ENCODE measurements at regions not wholly inside any gene's neighbourhood (a gene's known extent, or its start where the extent isn't known, plus 50 kb on each side); places are given as distances from the start of the nearest gene placed in this dataset.
"Not testable (repeated sequence)": the region's sequence is repeated elsewhere in the genome, so short reads cannot be mapped to it uniquely, and the experiment has no call there.

DNA sequence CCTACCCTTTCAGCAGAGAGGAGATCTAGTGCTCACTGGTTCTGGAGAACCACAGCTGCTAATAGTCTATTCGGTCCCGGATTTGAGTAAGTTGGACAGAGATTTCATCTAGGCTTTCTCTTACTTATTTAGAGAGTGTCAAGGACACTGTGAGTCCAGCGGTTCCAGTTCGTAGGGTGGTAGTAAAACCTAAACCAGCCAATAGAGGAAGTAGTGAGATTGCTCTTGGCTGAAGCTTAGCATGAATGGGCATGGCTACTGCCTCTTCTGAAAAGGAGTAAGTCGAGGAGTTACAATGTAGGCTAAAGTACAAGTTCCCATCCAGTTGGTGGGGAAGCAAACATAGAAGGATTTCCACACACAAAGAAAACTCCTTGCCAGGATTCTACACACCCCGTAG is 109.6 kb upstream of the MOCS2 start:
- DNase-seq (ENCODE audit: low read depth in 2 of 2): no peak

DNA sequence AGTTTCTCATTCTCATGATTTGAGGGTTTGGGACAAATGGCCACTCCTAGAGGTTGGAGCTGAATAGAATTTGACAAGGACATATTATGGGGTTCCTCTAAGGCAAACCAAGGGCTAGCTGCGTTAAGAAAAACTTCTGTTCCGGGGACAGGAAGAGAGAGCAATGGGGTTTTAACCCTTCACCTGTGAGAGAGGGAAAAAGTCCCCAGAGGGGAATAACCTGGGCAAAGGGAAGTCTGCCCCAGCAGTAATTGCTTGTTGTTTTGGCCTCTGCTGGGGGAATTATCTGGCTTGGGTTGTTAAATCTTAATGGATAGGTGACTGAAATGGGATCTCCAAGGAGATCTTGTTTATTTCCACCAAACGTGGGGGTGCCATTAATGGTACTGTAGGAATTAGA is 110.1 kb upstream of the MOCS2 start:
- no peak for DNase-seq (ENCODE audit: low read depth in 2 of 2)

GRCh38 chr5:53233645-53234405 is 124.3 kb upstream of the MOCS2 start:
- no peak for DNase-seq (ENCODE audit: low read depth in 2 of 2)

- no peak for DNase-seq (ENCODE audit: low read depth in 2 of 2)
These were observed 127.1 kb upstream of the MOCS2 start for GRCh38 chr5:53236683-53237082.

- no peak for DNase-seq (ENCODE audit: low read depth in 2 of 2)
These were observed 128.3 kb upstream of the MOCS2 start for GRCh38 chr5:53237876-53238275.

DNA sequence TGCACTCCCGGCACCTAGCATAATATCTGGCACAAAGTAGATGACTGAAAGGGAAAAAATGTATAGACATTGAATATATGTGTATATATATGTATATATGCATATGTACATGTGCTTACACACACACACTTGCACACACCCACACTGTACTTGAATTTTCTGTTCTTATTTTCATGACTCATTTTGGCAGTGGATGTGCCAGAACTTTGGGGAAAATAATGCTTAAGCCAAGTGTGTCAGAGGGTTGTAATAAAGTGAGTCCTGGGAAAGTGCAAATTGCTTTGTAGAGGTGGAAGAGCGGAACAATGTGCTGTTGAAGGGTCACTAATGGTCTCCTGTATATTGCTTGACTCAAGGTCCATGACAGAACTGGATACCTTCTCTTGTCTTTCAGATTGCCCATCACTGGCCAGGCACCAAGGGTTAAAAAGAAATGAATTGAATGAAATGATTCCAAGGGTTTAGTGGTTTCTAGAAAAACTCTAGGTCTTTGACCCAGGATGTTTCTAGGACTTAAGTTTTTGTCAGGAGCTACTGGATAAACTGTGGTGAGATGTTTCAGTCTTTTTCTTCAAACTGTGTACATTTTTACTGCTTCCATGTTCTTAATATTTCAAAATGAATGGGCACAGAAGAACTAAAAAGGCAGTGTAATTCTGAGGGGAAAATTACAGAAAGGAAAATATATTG is 129.9 kb upstream of the MOCS2 start:
- DNase-seq (ENCODE audit: low read depth in 2 of 2): no peak

DNA sequence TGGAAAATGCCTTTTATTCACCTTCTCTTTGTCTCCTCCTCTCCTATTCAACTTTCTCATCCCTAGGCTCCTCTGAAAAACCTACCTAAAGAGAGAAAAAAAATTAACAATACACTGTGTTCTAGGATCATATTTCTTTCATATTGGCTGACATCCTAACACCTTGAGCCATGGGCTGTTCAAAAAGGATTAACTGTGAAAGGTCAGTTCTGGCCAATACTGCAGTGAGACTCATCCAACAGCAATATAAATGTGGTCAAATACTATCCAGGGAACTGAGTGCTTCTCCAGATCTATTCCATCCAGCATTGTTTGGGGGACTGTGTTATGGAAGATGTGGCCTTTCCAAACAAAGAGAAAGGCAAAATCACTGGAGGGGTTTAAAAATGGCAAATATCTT is 131.1 kb upstream of the MOCS2 start:
- DNase-seq (ENCODE audit: low read depth in 2 of 2): no peak

DNA sequence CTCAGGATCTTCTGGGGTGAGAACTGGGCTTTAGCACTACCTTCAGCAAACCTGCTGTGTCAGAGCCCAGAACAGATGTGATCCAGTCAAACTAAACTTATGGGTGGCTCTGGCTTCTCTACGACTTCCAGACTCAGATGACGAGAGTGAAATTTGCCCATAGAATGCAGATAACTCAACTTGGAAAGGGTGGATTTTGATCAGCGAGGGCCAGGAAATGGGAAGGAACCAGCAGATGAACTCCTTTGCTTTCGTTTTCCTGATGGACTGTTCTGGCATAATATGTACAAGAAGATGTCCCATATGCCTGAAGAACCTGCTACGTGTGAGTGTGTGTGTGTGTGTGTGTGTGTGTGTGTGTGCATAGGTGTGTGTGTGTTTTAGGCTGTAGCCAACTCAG is 132.0 kb upstream of the MOCS2 start:
- DNase-seq (ENCODE audit: low read depth in 2 of 2): no peak

DNA sequence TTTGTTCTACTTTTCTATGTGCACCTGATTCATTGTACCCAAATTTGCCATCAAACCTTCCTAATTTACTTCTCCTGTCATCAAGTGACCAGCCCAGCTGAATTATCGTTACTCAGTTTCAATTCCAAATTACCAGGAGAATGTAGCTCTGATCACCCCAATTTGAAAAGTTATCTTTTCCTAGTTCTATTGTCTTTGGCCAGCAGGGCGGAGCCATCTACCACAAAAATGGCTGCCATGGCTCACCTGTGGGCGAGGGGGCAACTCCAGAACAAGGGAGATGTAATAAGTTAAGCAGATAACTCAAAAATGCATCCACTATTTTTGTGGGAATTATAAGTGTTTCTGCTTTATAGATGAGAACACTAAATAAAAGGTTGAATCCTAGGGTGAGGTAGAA is 133.8 kb upstream of the MOCS2 start:
- no peak for DNase-seq (ENCODE audit: low read depth in 2 of 2)

GRCh38 chr5:53246042-53246836 is 136.7 kb upstream of the MOCS2 start:
- no peak for DNase-seq (ENCODE audit: low read depth in 2 of 2)

DNA sequence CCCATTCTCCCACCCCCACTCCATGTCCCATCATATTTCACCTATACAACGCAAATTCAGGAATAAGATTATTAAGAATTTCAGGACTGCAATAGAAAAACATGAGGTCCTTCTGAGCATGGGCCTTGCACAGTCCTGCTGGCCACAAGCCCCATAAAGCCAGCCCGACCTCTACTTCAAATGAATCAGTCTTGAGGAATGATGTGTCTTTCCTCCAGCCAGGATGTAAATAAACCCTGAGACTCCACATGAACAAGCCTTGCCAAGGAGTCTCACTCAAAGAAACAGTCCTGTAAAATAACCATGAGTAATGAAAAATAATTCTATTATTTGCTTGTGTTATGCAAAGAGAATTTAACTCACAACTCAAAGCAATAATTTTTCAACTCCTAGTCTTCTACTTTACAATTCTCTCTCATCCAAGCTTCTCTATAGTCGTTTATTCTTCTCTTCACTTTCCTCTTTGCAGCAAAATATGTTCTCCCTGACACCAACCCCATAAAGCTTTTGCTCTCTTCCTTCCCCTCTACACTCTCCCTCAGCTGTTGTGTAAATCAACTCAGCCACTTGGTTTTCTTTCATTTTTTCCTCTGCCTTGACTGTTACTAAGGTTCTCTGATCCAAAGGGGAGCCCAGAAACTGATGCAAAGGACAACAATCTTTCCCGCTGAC is 140.1 kb upstream of the MOCS2 start:
- no peak for DNase-seq (ENCODE audit: low read depth in 2 of 2)

DNA sequence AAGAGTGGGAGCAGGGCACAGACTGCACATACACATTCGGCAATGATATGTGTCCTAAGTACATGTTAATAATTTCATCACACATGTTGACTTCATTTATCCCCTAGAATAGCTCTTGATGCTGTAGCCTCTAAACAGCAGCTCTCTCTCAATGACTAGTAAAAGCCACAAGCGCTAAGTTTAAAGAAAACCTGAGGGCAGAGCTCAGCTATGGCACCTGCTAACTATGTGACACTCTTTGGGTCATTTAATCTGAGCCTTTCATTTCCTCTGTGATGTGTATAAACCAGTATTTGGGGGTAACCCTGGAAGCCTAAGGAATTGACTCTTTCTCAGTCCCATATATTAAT is 140.6 kb upstream of the MOCS2 start:
- no peak for DNase-seq (ENCODE audit: low read depth in 2 of 2)

DNA sequence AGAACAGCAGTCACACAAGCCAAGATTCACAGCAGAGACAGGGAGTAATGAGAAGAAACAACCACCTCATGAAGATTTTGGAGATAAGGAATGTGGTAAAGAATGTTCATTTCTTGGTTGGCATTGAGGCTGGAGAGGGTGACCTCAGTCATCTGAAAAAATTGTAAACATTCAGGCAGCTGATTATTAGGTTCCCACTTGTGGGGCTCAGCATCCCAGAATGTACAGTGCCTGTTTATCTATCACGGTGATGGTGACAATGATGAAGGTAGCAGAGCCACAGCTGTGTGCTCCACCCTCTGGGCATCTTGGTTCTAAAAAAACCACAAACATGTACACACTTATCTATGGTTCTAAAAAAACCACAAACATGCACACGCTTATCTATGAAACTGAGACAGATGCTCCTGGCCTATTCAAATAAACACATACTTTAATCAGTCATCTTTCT is 143.9 kb upstream of the MOCS2 start:
- no peak for DNase-seq (ENCODE audit: low read depth in 2 of 2)

DNA sequence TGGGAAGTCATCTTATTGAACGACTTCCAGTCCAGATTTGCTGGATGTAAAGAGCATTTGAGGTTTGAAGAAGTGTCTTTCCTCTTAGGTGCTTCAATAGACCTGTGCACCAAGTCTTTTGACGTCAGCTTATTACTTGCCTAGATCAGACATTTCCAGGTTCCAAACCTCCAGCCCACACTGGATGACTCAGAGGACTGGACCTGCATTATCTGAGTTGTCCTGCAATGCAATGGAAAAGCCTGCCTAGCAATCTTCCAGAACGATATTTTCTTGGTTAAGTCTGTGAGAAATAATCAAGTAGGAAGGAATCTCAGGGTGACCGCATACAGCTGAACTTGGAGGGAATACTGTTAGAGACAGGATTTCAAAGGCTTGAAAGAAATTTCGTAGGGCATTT is 147.2 kb upstream of the MOCS2 start:
- DNase-seq (ENCODE audit: low read depth in 2 of 2): no peak

DNA sequence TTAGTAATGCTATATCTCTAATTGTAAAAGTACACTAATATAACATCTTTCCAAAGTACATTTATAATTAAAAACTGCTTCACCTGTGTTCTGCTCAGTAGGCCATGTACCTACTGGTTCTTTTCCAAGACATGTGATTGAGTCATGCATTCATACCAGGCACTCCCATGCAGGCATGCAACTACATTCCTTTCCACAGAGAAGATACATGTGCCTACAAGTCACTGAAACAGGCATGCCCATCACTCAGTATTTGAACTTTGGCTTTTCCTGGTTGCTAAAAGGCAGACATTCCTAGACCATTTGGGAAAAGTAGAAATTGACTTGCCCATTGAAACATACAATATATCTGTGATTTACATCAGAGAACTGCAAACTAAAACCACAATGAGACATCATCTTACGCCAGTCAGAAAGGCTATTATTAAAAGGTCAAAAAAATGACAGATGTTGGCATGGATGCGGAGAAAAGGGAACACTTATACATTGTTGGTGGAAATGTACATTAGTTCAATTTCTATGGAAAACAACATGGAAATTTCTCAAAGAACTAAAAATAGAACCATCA is 148.3 kb upstream of the MOCS2 start:
- DNase-seq (ENCODE audit: low read depth in 2 of 2): no peak

DNA sequence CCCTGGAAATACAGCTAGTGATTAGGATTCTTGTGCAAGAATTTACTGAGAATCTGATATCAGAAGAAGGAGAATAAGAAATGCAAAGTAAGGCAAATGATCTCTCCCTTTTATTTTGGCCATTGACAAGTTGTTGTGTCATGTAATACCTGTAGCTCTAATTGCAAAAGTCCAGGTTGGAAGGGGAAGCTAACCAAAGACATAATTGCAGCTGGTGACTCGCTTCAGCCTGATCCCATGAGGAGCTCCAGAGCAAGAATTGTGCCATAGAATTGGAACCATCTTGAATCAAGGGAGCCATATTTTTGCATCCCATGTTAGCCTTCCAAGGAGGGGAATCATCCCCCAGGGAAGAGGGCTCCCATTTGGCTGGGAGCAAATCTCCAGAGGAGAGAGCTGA is 149.6 kb upstream of the MOCS2 start:
- DNase-seq (ENCODE audit: low read depth in 2 of 2): no peak

DNA sequence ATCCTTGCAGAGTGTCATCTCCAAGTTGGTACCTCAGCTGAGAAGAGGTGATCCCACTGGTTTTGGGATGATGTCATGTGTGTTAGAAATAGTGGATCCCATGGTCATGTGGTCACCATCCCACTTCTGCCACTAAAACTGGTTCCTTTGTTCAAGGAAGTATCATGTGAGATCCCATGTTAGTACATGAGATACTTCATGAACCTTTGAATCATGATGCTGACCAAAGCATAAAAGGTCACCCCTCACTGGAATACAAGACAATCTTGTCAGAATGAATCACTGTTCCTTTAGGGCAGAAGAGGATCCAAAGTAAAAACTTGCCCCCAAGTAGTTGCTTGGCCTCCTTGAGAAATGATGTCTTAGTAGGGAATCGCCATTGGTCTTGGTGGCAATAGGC is 150.9 kb upstream of the MOCS2 start:
- no peak for DNase-seq (ENCODE audit: low read depth in 2 of 2)

DNA sequence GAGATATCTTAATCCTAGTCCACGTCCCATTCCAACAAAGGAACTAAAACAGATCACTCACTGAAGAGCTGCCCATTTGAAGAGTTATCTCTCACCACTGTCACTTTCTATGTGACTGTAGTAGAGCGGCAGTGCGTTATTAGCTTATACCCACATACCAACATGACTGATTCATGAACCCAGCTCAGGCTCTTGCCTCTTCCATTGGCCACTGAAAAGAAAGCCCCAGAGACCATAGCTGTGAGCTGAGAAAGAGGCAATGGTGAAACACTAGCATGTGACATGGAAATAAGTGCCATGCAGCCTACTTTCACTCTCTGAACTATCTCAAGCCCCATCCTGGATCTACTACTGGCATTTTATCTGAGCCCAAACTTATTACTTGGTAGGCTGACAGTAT is 151.7 kb upstream of the MOCS2 start:
- no peak for DNase-seq (ENCODE audit: low read depth in 2 of 2)

GRCh38 chr5:53262348-53262970 is 152.9 kb upstream of the MOCS2 start:
- no peak for DNase-seq (ENCODE audit: low read depth in 2 of 2)

DNA sequence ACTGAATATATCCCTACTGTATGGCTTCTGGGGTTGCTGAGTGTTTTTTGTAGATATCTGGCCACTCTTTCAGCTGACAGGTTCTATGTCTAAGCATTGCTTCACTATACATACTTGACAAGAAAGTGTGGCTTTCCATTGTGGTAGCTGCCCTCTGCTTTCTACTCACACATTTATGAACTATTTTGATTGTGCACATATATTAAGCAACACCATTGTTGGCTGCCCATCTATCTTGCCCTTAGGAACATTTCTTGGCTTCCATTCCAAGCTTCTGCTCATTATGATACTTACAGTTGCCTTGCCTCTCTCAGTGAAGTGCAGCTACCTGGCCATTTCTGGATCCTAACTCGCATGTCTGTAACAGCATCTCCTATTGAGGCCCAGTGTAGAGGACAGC is 153.6 kb upstream of the MOCS2 start:
- no peak for DNase-seq (ENCODE audit: low read depth in 2 of 2)

DNA sequence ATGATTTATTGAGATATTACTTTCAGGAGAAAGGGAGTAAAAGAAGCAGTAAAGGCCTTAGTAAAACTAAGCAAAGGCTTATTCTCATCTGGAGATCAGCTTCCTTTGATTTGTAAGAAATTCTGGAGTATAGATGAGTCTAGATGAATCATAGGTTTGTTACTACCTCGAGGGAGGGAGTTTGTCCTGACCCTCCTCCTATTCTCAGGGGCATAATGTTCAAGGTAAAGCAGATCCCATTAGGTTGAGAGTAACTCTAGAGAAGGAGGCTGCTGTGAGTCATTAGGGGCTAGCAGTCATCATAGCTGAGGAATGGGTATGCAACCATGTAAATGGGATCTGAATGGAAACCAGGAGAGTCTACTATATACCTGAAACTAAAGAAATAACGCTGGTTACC is 155.5 kb upstream of the MOCS2 start:
- DNase-seq (ENCODE audit: low read depth in 2 of 2): no peak

DNA sequence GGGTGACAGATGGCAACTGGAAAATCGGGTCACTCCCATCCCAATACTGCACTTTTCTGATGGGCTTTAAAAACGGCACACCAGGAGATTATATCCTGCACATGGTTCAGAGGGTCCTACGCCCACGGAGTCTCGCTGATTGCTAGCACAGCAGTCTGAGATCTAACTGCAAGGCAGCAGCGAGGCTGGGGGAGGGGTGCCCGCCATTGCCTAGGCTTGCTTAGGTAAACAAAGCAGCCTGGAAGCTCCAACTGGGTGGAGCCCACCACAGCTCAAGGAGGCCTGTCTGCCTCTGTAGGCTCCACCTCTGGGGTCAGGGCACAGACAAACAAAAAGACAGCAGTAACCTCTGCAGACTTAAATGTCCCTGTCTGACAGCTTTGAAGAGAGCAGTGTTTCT is 158.7 kb upstream of the MOCS2 start:
- not testable (repeated sequence) for DNase-seq (ENCODE audit: low read depth in 2 of 2)

All from activated CD4-positive, alpha-beta T cell treated with anti-CD3 and anti-CD28 coated beads for 24 hours (primary cell).